Transverse colon (tissue), 4 donors: ENCODE measurements at regions not wholly inside any gene's neighbourhood (a gene's known extent, or its start where the extent isn't known, plus 50 kb on each side); places are given as distances from the start of the nearest gene placed in this dataset.

Source experiments
- DNase-seq: peaks from one replicate; pipeline ENCODE4 v3.0.0-alpha.2; 2019
- H3K27ac ChIP-seq, 4 donors: fragments of 200-600 bp; sonication (generic); 2 replicates each; pipeline ENCODE4 v1.5.1; 2016 to 2018; ENCODE audit warnings: inconsistent platforms in 4 of 4
- H3K27me3 ChIP-seq: fragments of 200-600 bp; sonication (generic); 2 replicates; pipeline ENCODE4 v1.5.1; 2017; ENCODE audit warnings: inconsistent platforms
- H3K36me3 ChIP-seq, 4 donors: fragments of 200-600 bp; sonication (generic); 2 replicates each; pipeline ENCODE4 v1.5.1; 2017 to 2019; ENCODE audit warnings: inconsistent platforms in 4 of 4
- H3K4me1 ChIP-seq, 4 donors: fragments of 200-600 bp; sonication (generic); 2 replicates each; pipeline ENCODE4 v1.5.1; 2017 to 2020; ENCODE audit warnings: inconsistent platforms in 4 of 4
- H3K4me3 ChIP-seq, 4 donors: fragments of 200-600 bp; sonication (generic); 1 replicate in 1 of 4; 2 replicates in 3 of 4; pipeline versions ENCODE4 v1.5.1 to v1.6.1; 2017 to 2019; ENCODE audit warnings: inconsistent platforms in 4 of 4
- H3K9me3 ChIP-seq, 2 donors: fragments of 200-600 bp; sonication (generic); 2 replicates each; pipeline ENCODE4 v1.5.1; 2017 to 2019; ENCODE audit warnings: inconsistent platforms in 2 of 2
- CTCF ChIP-seq, 5 experiments: fragments of 200-600 bp in 3 of 5; fragments of 450-650 bp in 2 of 5; sonication (generic) in 3 of 5; IDR thresholded peaks; 1 replicate in 2 of 5; 2 replicates in 3 of 5; pipeline ENCODE4 v1.5.1; 2016 to 2017; ENCODE audit warnings: antibody characterized with exemption in 5 of 5, inconsistent platforms in 3 of 5, mild to moderate bottlenecking in 2 of 5, moderate library complexity in 1 of 5
- EP300 ChIP-seq: sonication (generic); formaldehyde crosslinking; IDR thresholded peaks from one replicate; pipeline ENCODE4 v1.6.1; 2017; ENCODE audit warnings: antibody characterized with exemption, low read depth
- POLR2A ChIP-seq: fragments of 450-650 bp; IDR thresholded peaks from one replicate; pipeline ENCODE4 v1.6.1; 2016; ENCODE audit warnings: antibody characterized with exemption, mild to moderate bottlenecking, moderate library complexity
- POLR2AphosphoS5 ChIP-seq, 3 donors: sonication (generic); formaldehyde crosslinking; IDR thresholded peaks; one replicate each; pipeline ENCODE4 v1.6.1; 2016; ENCODE audit warnings: antibody characterized with exemption in 3 of 3
- WGBS, 2 donors: methylation state at CpG; one replicate each; pipeline ENCODE4 v1.1.5; 2018; ENCODE audit warnings: low coverage in 1 of 2; 5-methylcytosine and 5-hydroxymethylcytosine counted together
- in situ Hi-C, 4 donors: fragments of 200-750 bp; cut with MboI; loops; one replicate each; pipeline versions ENCODE4 v1.15.0 to v1.15.1; 2017; ENCODE audit warnings: low sequenced_read_pairs in 3 of 4, low pct_ligation_motif_present in 1 of 4, low pct_unique_long_range_greater_than_20kb in 1 of 4
- intact Hi-C: fragments of 100-400 bp; cut with DNase I; formaldehyde crosslinking; loops from one replicate; pipeline ENCODE4 v1.15.1; 2023; ENCODE audit warnings: low total_unique reads

- Histone ChIP-seq H3K36me3 (no peaks in the 10 kb centered on the region), H3K4me1 (no peaks in the 10 kb centered on the region), H3K4me3 (no peak overlapping the region), H3K27me3 (no peaks in the 10 kb centered on the region), H3K27ac (no peak overlapping the region), H3K9me3 (peaks cover 0 to 3% of the 10 kb centered on the region in 2 donors)
- TF ChIP-seq POLR2A (no peak), EP300 (no peak), POLR2AphosphoS5 (IDR thresholded peaks at IDR 0.05) (no peak), CTCF (IDR thresholded peaks at IDR 0.05) (no peak)
- in situ Hi-C loops (no loop called here), intact Hi-C loops (no loop called here)
- 92% methylated on average over 5 of the region's 7 CpGs; no CpG with 5 or more reads in 1 of the 2 donors for WGBS, 2 donors
- DNase-seq: no peak
Measured at GRCh38 chr2:146721486-146721885, 1123.3 kb upstream of the ACVR2A start.

GRCh38 chr2:146720170-146720569, 1124.7 kb upstream of the ACVR2A start:
- no peak overlapping the region for H3K4me3 ChIP-seq
- H3K9me3 ChIP-seq: peaks cover 0 to 3% of the 10 kb centered on the region in 2 donors
- intact Hi-C loops (no loop called here), in situ Hi-C loops (no loop called here)
- TF ChIP-seq CTCF (IDR thresholded peaks at IDR 0.05) (no peak), EP300 (no peak), POLR2AphosphoS5 (IDR thresholded peaks at IDR 0.05) (no peak), POLR2A (no peak)
- H3K36me3 ChIP-seq: no peaks in the 10 kb centered on the region
- no peak overlapping the region for H3K27ac ChIP-seq
- no peaks in the 10 kb centered on the region for H3K27me3 ChIP-seq
- 93% methylated on average over 4 of the region's 4 CpGs; no CpG with 5 or more reads in 1 of the 2 donors for WGBS, 2 donors
- DNase-seq: no peak
- no peaks in the 10 kb centered on the region for H3K4me1 ChIP-seq

- DNase-seq: no peak
- no peaks in the 10 kb centered on the region for H3K27me3 ChIP-seq
- H3K27ac ChIP-seq: no peak overlapping the region
- intact Hi-C loops: no loop called here
- WGBS, 2 donors: 49 to 58% methylated on average over 3 of the region's 3 CpGs
- no peak for TF ChIP-seq EP300
- no peak for TF ChIP-seq POLR2A
- TF ChIP-seq CTCF (IDR thresholded peaks at IDR 0.05): no peak
- no peak for TF ChIP-seq POLR2AphosphoS5 (IDR thresholded peaks at IDR 0.05)
- H3K9me3 ChIP-seq: peaks cover 0 to 3% of the 10 kb centered on the region in 2 donors
- no peak overlapping the region for H3K4me3 ChIP-seq
- H3K4me1 ChIP-seq: no peaks in the 10 kb centered on the region
- H3K36me3 ChIP-seq: no peaks in the 10 kb centered on the region
- in situ Hi-C loops: no loop called here
Measured at GRCh38 chr2:146716591-146716990, 1128.2 kb upstream of the ACVR2A start.

GRCh38 chr2:146709004-146709403, 1135.8 kb upstream of the ACVR2A start:
- in situ Hi-C loops (no loop called here), intact Hi-C loops (no loop called here)
- Histone ChIP-seq H3K4me3 (no peak overlapping the region), H3K36me3 (no peaks in the 10 kb centered on the region), H3K27ac (no peak overlapping the region), H3K9me3 (no peaks in the 10 kb centered on the region), H3K4me1 (peaks cover 0 to 6% (median 0%) of the 10 kb centered on the region in 4 donors), H3K27me3 (no peaks in the 10 kb centered on the region)
- 25 to 33% methylated on average over 1 to 3 of the region's 3 CpGs for WGBS, 2 donors
- no peak for TF ChIP-seq EP300
- no peak for TF ChIP-seq POLR2AphosphoS5 (IDR thresholded peaks at IDR 0.05)
- no peak for TF ChIP-seq POLR2A
- no peak for TF ChIP-seq CTCF (IDR thresholded peaks at IDR 0.05)
- no peak for DNase-seq
